PC-3 (cell line): ENCODE measurements at regions not wholly inside any gene's neighbourhood (a gene's known extent, or its start where the extent isn't known, plus 50 kb on each side); places are given as distances from the start of the nearest gene placed in this dataset.

Experiments used
- ATAC-seq: fragments of 200-7000 bp; cut with Tn5 transposase; 2 replicates; pipeline ENCODE4 v1.9.1; 2020; ENCODE audit warnings: mild to moderate bottlenecking, moderate library complexity
- BruUV-seq: library from RNA; stranded (reverse); fragments of 400-500 nt; replicated peaks from 2 replicates; lab custom pipeline; 2021; lab: Mats Ljungman, UMichigan
- CTCF ChIA-PET: fragments of 300-600 bp; sonication (Branson Sonifier 250); formaldehyde crosslinking; loops from one replicate; lab custom pipeline; 2022; ENCODE audit warnings: antibody characterized with exemption; lab: Charles Lee
- POLR2A ChIA-PET: fragments of 300-600 bp; sonication (Branson Sonifier 250); formaldehyde crosslinking; loops from one replicate; lab custom pipeline; 2022; ENCODE audit warnings: antibody characterized with exemption; ENCODE audit not compliant: unreplicated experiment; lab: Charles Lee
- DNase-seq: peaks from one replicate; pipeline ENCODE4 v3.0.0-alpha.2; 2015
- H2AFZ ChIP-seq: fragments of 300-600 bp; sonication (generic); 2 replicates; pipeline ENCODE4 v1.6.0; 2016; ENCODE audit warnings: antibody characterized with exemption, low read length
- H3F3A ChIP-seq: fragments of 300-600 bp; sonication (generic); one replicate; pipeline ENCODE4 v1.6.0; 2017; ENCODE audit warnings: antibody characterized with exemption, low read length, control low read depth, mild to moderate bottlenecking; ENCODE audit not compliant: unreplicated experiment
- H3K27ac ChIP-seq: fragments of 300-600 bp; sonication (generic); 2 replicates; pipeline ENCODE4 v1.5.1; 2016; ENCODE audit warnings: mild to moderate bottlenecking, low read length
- H3K27me3 ChIP-seq: fragments of 300-600 bp; sonication (generic); 2 replicates; pipeline ENCODE4 v1.6.1; 2016; ENCODE audit warnings: low read length, mixed read lengths
- H3K36me3 ChIP-seq: fragments of 300-600 bp; sonication (generic); 2 replicates; pipeline ENCODE4 v1.6.1; 2016; ENCODE audit warnings: low read depth, mixed run types, low read length, mixed read lengths
- H3K4me1 ChIP-seq: fragments of 300-600 bp; sonication (generic); 2 replicates; pipeline ENCODE4 v1.5.1; 2016; ENCODE audit warnings: low read length; ENCODE audit not compliant: insufficient read depth
- H3K4me2 ChIP-seq: fragments of 300-600 bp; sonication (generic); 2 replicates; pipeline ENCODE4 v1.6.0; 2016; ENCODE audit warnings: low read length
- H3K4me3 ChIP-seq: fragments of 300-600 bp; sonication (generic); 2 replicates; pipeline ENCODE4 v1.5.1; 2016; ENCODE audit warnings: mild to moderate bottlenecking, low read length, mixed read lengths
- H3K79me2 ChIP-seq: fragments of 300-600 bp; sonication (generic); 2 replicates; pipeline ENCODE4 v1.6.1; 2017; ENCODE audit warnings: low read length, mixed read lengths
- H3K9ac ChIP-seq: fragments of 300-600 bp; sonication (generic); 2 replicates; pipeline ENCODE4 v1.6.0; 2016; ENCODE audit warnings: mild to moderate bottlenecking, low read length
- H3K9me2 ChIP-seq: fragments of 300-600 bp; sonication (generic); replicated peaks from 2 replicates; pipeline ENCODE4 v1.6.1; 2016; ENCODE audit warnings: mixed run types, low read length, mixed read lengths
- H3K9me3 ChIP-seq: fragments of 300-600 bp; sonication (generic); 2 replicates; pipeline ENCODE4 v1.6.1; 2016; ENCODE audit warnings: low read length, mixed read lengths
- H4K20me1 ChIP-seq: fragments of 300-600 bp; sonication (generic); 2 replicates; pipeline ENCODE4 v1.6.1; 2016; ENCODE audit warnings: low read length, mixed read lengths
- CTCF ChIP-seq: fragments of 300-600 bp; sonication (generic); conservative IDR thresholded peaks from 2 replicates; pipeline ENCODE4 v1.5.1; 2017; ENCODE audit warnings: antibody characterized with exemption, low read depth, mild to moderate bottlenecking, low read length
- EZH2 ChIP-seq: fragments of 300-600 bp; sonication (generic); IDR thresholded peaks from one replicate; pipeline ENCODE4 v1.6.1; 2017; ENCODE audit warnings: antibody characterized with exemption, mild to moderate bottlenecking, low read length; ENCODE audit not compliant: unreplicated experiment
- EZH2phosphoT487 ChIP-seq: fragments of 300-600 bp; sonication (generic); IDR thresholded peaks from 2 replicates; pipeline ENCODE4 v1.6.1; 2018; ENCODE audit warnings: mild to moderate bottlenecking, antibody characterized with exemption, low read length, borderline replicate concordance
- intact Hi-C: fragments of 100-400 bp; cut with micrococcal nuclease; formaldehyde crosslinking; loops from 2 replicates; pipeline ENCODE4 v1.9.0; 2023

GRCh38 chr1:238152119-238152518, 261.4 kb upstream of the ZP4 start:
- TF ChIP-seq EZH2, result no peak
- TF ChIP-seq CTCF, result no peak
- no peak for TF ChIP-seq EZH2phosphoT487
- H3K9ac ChIP-seq, result no peak overlapping the region
- H3K4me1 ChIP-seq, result no peaks in the 10 kb centered on the region
- POLR2A ChIA-PET, result no interaction called here
- no peak overlapping the region for H3K27ac ChIP-seq
- H3F3A ChIP-seq, result no peaks in the 10 kb centered on the region
- no peaks in the 10 kb centered on the region for H3K79me2 ChIP-seq
- intact Hi-C loops, result no loop called here
- no TSS peak for BruUV-seq
- no peaks in the 10 kb centered on the region for H3K9me2 ChIP-seq
- DNase-seq, result no peak
- H3K9me3 ChIP-seq, result no peaks in the 10 kb centered on the region
- no peak overlapping the region for H3K4me3 ChIP-seq
- H2AFZ ChIP-seq, result no peak overlapping the region
- no peaks in the 10 kb centered on the region for H3K27me3 ChIP-seq
- CTCF ChIA-PET, result no interaction called here
- no peaks in the 10 kb centered on the region for H3K36me3 ChIP-seq
- H3K4me2 ChIP-seq, result no peak overlapping the region
- no peaks in the 10 kb centered on the region for H4K20me1 ChIP-seq
- ATAC-seq, result no peak

DNA sequence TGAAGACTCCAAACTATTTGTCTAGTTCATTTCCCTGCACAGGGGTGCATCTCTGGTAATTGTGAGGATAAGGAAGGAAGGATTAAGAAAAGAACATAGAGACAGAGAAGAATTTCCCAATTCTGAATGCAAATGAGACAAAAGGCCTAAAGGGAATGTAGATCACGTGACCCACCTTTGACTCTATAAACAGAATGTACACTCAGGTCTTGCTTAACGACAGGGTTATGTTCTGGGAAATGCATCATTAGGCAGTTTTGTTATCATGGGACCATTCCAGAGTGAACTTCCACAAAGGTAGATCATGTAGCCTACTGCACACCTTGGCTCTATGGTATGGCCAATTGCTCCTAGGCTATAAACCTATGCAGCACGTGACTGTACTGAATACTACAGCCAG, 252.3 kb upstream of the ZP4 start:
- Histone ChIP-seq H3K4me3 (no peak overlapping the region), H3K9me3 (no peaks in the 10 kb centered on the region), H3F3A (no peaks in the 10 kb centered on the region), H3K36me3 (no peaks in the 10 kb centered on the region), H4K20me1 (no peaks in the 10 kb centered on the region), H3K9me2 (no peaks in the 10 kb centered on the region), H3K27ac (no peak overlapping the region), H3K4me2 (no peak overlapping the region), H3K27me3 (no peaks in the 10 kb centered on the region), H3K4me1 (no peaks in the 10 kb centered on the region), H2AFZ (no peak overlapping the region), H3K79me2 (no peaks in the 10 kb centered on the region), H3K9ac (no peak overlapping the region)
- intact Hi-C loops, result no loop called here
- ATAC-seq (no peak), DNase-seq (no peak)
- ChIA-PET POLR2A (no interaction called here), CTCF (no interaction called here)
- BruUV-seq, result no TSS peak
- TF ChIP-seq EZH2phosphoT487 (no peak), EZH2 (no peak), CTCF (no peak)

GRCh38 chr1:238141353-238141752, 250.6 kb upstream of the ZP4 start:
- no TSS peak for BruUV-seq
- H3F3A ChIP-seq, result no peaks in the 10 kb centered on the region
- no peak for DNase-seq
- H3K27me3 ChIP-seq, result no peaks in the 10 kb centered on the region
- no peak overlapping the region for H3K27ac ChIP-seq
- no peaks in the 10 kb centered on the region for H4K20me1 ChIP-seq
- no peaks in the 10 kb centered on the region for H3K9me2 ChIP-seq
- TF ChIP-seq EZH2 (no peak), EZH2phosphoT487 (no peak), CTCF (no peak)
- no peaks in the 10 kb centered on the region for H3K9me3 ChIP-seq
- H3K4me1 ChIP-seq, result no peaks in the 10 kb centered on the region
- no peak for ATAC-seq
- intact Hi-C loops, result no loop called here
- no peak overlapping the region for H3K4me3 ChIP-seq
- H3K36me3 ChIP-seq, result no peaks in the 10 kb centered on the region
- H3K79me2 ChIP-seq, result no peaks in the 10 kb centered on the region
- H3K9ac ChIP-seq, result no peak overlapping the region
- CTCF ChIA-PET, result no interaction called here
- no peak overlapping the region for H2AFZ ChIP-seq
- H3K4me2 ChIP-seq, result no peak overlapping the region
- POLR2A ChIA-PET, result no interaction called here
